NCI-H2227 treated with DMSO at 0.1 percent for 48 hours (cell line): ENCODE measurements at regions not wholly inside any gene's neighbourhood (a gene's known extent, or its start where the extent isn't known, plus 50 kb on each side); places are given as distances from the start of the nearest gene placed in this dataset.

ENCODE experiments used
- DNase-seq: peaks from one replicate; lab custom pipeline; 2025; lab: John Stamatoyannopoulos, UW

DNA sequence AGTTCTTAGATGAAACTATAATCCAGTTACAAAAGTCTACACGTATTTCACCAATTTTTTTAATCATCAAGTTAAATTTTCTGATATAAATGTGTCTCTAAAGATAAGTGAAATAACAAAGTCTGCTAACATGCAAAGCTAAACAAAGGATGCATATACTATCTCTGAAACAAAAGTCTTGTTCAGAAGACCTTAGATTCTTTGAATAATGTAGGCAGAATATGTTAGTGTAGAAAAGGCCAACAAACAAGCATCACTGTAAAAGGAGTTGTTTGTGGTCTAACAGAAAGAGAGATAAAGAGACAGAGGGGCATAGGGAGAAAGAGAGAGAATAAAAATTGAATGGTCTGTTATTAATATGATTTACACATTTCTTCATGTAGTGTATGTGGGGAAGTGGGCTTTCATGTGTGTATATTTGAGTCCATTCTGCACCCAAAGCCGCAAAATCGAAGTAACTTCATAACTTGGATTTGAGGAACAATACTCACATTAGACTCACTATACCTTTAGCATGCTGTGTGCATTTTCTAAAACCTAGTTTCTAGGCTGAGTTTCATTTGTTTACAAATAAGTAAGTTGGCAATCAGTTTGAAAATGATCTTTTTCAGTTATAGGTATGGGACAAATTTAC, 734.8 kb upstream of the REG3G start:
- DNase-seq: no peak

DNA sequence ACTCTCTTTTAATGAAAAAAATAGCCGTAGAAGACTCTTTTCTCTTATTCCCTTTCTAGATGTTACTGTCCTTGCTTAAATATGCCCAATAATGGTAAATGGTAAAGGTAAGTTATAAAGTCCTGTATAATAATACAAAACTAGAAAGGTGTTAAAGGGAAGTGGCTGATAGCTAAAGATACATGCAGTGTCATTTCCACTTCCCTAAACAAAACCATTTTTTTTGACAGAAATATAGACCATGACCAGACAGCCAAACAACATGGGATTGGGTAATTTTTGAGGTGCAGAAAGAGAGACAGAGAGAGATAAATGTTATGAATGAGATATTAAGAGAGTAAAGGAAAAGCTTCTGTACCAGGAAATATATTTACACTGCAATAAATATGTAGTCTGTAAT, 731.7 kb upstream of the REG3G start:
- DNase-seq: no peak

DNA sequence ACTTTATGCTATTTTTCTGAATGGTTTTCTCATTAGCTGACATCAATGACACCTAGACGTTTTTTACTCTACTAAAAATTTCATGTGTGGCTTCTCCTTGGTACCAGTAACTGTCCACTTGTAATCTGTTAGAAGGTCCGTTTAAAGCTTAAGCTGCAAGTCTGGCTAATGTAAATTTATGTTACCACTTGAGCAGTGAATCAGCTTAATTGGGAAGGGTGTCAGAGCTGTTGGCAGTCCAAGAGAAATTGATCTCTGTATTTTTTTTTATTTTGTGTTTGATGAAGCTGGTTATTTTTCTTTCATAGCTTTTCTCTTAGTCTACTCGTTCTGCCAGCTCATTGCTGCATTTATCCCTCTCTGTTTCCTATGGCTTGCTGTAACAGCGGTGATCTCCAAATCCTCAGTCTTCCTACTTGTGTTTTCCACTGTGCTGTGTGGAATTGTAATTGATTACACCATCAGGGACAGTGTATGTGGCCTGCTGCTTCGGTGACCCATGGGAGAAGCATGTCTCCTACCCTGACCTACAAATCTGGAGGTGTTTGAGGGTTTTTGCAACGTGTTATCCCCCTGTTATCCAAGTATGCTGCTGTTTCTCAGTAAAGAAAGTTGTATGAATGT, 724.2 kb upstream of the REG3G start:
- no peak for DNase-seq

DNA sequence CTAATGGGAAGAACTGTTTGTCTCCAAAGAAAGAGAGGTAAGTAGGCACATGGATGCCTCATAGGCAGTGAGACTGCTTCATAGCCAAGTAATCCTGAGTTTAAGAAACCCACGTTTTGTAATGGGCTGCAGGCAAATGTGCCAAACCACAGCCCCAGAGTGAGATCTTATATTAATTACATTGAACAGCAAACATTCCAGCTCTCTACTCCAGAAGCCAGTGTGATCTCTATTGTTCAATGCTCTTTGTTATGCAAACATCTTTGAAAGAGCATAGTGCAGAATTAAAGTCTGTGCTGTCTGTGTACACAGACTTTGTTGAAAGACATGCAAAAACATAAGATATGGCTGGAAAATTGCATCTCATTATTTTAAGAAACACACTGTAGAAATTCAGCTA, 720.8 kb upstream of the REG3G start:
- DNase-seq: no peak

DNA sequence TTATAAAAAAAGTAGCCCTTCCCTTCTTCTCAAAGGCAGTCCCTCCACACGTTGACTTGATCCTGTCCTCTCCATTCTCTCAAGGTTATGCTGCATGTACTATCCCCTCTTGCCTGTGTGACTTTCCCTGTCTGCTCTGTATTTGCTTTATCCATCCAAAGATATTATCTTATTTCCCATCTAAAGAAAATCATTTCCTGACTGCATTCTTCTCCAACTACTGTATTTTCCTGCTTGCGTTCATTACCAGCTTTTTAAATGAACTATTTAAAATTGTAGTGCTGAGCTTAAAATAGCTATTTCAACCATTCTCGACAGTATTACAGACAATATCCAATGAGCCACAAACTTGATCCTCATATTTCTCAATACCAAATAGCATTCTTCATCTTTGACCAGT, 716.0 kb upstream of the REG3G start:
- DNase-seq: no peak

DNA sequence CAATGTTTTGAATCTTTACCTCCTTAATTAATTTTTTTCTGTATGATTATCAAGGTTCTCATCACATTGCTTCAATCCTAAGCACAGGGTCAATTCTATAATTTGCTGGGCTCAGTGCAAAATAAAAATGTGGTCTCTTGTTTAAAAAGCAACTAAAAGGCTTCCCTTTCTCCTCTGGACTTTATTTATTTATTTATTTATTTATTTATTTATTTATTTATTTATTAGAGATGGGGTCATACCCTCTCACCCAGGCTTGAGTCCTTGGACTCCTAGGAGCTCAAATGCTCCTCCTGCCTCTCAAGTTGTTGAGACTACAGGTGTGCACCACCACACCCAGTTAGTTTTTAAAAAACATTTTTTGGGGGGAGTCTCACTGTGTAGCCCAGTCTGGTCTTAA, 710.1 kb upstream of the REG3G start:
- no peak for DNase-seq

DNA sequence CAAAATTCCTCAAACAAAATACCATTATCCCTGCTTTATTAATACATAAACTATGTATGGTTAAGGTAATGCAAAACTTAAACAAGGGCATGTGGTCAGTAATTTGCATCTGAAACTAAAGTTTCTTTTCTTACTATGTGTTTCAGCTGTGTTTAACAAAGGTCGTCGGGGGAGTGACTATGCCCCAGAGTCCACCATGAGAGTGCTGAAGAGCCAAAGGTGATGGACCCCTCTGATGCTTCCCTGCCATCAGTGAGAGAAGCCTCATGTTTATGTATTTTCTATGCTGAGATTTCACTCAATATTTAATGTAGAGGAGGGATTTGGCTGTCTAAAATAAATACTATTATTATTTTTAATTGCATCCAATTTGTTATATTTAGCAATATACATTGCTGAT, 707.2 kb upstream of the REG3G start:
- no peak for DNase-seq

DNA sequence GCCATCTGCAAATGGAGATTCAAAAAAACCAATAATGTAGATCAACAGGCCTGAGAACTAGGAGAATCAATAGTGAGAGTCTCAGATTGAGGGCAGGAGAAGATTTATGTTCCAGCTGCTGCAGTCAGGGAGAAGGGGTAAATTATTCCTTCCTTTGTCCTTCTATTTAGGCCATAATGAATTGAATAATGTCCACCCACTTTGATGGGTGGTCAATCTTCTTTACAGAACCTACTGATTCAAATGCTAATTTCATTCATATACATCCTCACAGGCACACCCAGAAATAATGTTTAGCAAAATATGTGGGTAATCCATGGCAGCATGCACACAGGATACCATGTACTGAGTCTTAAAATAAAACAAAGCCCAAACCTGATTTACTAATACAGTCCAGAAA, 695.3 kb upstream of the REG3G start:
- DNase-seq: no peak

DNA sequence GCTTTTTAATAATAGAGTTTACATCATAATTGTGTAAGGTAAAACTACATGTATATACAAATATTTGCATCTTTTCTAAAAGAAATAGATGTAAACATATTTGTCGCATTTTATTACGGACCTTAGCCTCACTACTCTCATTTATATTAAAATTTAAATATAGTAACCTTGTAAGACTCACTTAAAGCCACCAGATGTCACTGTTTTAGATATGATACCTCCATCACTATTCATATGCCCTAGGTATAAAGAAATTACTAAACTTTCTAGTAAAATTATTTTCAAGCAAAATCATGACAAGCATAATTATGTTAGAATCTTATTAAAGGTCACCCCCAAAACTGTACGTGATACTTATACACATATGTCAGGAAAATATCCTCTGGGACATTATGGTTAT, 674.3 kb upstream of the REG3G start:
- DNase-seq: peak; percentile 2

DNA sequence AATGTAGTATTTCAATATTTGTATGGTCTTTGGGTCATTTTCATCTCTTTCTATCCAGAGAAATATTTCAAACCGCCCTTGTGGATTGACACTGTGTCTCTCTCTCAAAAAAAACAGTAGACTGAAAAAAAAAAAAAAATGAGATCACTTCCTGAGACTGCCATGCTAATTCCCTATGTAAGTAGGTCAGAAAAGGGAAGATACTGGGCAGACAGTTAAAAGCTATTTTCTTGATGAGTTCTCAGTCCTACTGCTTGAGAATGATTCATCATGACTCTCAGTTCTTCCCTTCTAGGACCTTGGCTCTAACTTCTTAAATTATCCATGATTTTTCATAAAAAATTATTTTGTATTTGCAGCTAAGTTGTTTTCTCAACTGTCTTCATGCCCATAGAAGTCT, 672.3 kb upstream of the REG3G start:
- no peak for DNase-seq

DNA sequence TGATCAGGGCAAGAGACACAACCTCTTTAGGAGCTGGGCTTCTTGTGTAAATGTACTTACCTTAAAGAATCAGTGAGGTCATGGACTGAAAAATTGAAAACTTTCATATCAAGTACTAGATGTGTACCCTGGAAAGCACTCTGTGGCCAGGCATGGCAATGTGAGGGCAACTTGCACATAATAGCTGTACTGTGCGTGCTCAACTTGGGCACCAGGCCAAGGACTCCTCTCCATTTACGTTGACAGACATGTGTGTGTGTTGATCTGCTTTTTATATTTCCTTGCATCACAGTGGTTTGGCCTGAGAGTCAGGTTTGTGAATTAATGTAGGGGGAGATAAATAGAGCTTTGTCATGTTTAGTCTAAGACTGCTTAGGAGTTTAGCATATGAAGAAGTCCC, 669.5 kb upstream of the REG3G start:
- DNase-seq: no peak

DNA sequence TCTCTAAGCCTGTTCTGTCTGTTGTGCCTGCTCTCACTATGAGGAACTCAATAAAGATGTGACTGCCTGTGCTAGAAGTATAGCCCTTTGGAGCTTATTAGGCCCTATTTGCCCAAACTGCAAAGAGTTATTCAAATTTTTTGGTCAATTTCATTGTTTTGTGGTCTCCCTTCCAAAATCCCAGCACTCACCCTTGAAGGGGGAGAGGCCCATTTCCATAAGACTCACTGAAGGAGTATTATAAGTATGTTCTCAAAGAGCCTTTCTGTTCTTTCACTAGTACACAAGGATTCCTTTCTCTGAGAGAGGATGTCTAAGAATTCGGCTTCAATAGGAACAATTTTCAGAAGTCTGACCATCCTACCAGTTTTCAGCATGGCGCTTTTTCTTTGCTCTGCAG, 641.9 kb upstream of the REG3G start:
- no peak for DNase-seq

DNA sequence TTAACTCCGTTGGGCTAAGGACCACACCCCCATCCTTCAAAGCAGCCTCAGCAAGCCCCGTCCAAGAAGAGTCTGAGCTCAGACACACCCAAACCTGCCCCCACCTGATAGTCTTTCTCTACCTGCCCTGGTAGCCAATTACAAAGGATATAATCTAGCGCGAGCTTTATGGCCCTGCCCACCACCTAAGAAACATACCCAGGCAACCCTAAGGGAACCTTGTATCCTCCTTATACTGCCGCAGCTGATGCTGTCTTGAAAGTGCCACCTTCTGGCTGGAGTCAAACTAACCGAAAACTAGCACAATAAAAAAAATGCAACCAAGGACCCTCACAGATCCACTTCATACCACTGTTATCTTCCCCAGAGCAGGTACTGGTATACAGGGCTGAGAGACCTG, 628.3 kb upstream of the REG3G start:
- no peak for DNase-seq

DNA sequence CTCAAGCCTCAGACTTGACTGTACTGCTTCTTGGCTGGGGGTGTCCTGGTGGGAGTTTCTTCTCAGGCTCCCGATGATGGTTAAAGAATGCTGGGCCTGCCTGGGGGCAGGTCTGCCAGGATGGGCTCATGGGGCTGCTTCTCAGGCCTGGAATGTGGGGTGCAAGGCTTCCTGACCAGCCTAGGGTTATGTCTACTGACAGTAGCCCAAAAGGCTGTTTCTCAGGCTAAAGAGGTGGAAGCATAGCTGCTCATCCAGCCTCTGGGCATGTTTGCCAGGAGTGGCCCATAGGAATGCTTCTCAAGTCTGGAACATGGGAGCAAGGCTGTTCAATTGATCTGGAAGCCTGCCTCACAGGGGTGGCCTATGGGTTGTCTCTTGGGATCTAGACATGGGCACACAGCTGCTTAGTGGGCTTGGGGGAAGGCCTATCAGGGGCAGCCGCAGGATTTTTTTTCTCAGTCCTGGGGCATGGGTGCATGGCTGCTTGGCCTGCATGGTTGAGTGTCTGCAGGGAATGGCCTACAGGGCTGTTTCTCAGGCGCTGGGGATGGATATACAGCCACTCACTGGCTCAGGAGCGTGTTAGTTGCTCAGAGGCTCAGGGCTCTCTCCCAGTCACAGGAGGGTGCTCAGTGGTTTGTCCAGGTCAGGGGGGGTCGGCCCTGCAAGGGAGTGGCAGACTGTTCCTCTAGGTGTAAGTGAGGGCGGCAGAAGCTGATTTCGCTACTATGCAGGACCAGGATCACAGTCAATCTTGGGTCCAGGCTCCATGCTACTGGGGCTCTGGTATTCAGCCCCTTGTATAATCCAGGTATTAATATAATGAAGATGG, 617.3 kb upstream of the REG3G start:
- no peak for DNase-seq

DNA sequence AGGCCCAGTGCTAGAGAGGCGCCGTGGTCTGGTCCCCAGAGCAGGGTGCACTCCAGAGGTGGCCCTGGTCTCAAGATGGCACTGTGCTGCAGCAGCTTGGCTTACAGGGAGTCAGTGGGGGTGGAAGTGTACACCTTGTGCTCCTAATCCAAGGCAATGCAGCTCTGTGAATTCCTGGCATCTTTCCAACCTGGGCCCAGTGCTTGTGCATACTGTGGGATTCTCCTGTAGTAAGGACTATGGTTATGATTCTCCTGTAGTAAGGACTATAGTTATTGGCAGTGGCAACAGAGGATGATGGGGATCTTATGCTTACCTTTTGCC, 616.7 kb upstream of the REG3G start:
- no peak for DNase-seq

DNA sequence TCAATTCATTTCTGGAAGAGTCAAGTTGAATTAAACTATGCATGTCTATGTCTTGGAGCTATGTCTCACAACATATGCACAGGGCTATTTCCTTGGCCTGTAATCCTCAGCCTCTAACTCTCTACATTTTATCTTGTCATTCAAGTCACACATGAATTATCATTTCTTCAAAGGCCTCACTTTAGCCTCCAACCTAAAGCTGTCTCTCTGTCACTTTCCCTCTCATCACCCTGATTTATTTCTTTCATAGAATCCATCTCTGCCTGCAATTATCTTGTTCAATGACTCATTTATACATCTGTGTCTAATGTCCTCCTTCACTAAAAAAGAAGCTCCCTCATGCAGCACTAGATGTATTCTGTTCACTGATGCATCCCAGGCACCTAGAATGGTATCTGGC, 614.2 kb upstream of the REG3G start:
- DNase-seq: peak; percentile 58

DNA sequence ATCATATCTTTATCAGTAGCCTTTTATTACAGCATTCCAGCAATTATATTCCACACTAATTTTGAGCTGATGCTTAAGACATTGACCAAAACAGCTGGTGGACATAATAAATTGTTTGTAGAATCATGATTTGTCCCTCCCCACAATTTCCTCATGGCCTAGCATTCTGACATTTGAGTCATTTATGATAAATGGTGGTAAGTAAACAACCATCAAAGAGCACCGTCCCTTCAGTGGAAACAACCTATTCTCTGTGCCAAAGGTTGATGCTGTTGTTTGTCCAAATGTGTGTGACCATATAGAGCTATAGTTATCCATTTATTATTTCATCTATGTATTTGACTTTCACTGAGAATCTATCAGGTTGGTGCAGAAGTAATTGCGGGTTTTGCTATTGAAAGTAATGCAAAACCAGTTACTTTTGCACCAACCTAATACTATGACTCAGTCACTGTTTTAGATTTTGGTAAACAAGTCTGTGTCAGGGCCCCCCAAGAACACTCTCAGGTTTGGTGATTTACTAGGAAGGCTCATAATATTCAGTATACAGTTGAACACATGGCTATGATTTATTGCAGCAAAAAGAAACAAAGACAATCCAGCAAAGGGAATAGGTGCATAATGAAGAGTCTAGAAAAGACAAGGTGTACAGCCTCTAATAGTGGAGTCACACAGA, 608.7 kb upstream of the REG3G start:
- no peak for DNase-seq

DNA sequence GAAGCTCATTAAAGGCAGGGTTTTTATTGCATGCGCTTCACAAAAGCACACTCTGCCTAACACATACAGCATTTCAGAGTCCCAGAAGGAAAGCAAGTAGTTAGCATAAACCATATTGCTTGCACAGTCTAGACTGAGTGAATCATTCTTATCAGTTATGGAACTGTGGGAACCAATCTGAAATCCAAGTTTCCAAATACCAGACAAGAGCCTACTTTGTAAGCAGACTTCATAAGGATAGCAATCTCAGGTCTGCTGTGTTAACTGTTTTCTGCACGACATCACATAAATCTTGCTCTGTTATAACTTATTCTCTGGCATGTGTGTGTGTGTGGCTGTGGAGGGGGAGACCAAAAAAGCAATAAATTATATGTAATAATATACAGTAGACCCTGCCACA, 608.1 kb upstream of the REG3G start:
- no peak for DNase-seq

DNA sequence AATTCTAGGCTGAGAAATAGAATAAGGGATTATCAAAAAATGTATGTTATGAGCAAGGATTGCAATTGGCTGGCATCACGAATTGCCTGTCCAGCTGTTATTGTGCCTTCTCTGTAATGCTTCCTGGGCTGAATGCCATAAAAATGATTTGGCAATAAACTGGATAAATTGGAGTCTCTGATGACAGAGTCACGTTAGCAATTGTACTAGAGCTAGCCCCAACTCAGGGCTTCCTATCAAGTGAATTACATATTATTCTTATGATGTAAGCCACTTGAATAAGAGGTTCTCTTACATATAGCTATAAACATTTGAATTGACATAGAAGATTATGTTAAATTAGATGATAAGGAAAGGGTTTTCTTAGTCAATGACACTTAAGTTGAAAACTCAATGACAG, 607.5 kb upstream of the REG3G start:
- no peak for DNase-seq

DNA sequence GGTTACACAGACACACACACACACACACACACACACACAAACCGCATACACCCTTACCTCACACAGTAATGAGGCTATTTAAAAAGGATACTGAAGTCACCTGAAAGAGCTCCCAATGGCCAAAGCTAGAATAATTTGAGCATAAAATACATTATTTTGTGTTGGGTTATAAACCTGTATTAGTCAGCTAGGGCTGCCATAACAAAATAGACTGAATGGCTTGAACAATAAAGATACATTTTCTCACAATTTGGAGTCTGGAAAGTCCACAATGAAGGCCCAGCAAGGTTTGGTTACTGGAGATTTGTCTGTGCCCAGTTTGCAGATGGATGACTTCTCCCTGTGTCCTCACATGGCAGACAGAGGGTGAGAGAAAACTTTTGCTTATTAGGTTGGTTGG, 605.4 kb upstream of the REG3G start:
- no peak for DNase-seq

DNA sequence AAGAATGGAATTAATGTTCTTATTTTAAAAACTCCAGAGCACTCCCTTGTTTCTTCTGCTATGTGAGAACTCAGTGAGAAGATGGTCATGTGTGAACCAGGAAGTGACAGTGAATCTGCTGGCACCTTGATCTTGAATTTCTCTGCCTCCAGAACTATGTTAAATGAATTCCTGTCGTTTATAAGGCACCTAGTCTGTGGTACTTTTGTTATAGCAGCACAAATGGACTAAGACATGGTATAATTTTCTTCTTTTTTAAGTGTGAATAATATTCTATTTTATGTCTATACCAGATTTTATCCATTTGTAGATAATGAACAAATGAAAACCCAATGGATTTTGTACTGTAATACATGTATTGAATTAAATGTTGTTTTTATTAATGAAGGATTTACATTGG, 601.9 kb upstream of the REG3G start:
- no peak for DNase-seq

DNA sequence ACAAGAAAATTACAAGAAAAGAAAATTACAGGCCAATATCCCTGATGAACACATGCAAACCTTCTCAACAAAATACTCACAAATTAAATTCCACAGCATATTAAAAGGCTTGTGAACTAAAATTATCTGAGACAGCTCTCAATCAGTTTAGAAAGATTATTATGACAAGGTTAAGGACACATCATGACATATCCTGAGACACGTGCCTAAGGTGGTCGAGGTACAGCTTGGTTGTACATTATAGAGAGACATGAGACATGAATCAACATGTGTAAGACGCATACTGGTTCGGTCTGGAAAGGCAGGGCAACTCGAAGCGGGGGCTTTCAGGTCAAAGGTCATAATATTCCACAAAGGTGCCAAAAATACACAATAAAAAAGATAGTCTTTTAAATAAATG, 598.3 kb upstream of the REG3G start:
- no peak for DNase-seq

DNA sequence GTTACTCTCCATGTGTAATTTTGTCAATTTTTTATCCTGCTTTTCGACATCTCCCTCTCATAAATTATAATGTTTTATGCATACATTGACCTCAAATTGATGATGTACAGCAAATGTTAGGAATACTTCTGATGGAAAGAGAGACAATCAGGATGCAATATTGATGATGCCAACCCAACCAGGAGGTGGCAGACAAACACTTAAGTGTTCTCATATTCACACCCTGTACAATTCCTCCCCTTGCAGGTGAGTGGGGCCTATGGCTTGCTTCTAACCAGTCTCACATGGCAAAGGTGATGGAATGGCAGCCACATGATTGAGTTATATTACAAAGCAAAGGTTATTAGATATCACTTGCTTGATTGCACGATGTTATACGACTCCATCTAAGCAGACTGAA, 594.3 kb upstream of the REG3G start:
- DNase-seq: no peak
